ENCODE measurements at regions not wholly inside any gene's neighbourhood (a gene's known extent, or its start where the extent isn't known, plus 50 kb on each side); places are given as distances from the start of the nearest gene placed in this dataset.
"Not testable (repeated sequence)": the region's sequence is repeated elsewhere in the genome, so short reads cannot be mapped to it uniquely, and the experiment has no call there.

DNA sequence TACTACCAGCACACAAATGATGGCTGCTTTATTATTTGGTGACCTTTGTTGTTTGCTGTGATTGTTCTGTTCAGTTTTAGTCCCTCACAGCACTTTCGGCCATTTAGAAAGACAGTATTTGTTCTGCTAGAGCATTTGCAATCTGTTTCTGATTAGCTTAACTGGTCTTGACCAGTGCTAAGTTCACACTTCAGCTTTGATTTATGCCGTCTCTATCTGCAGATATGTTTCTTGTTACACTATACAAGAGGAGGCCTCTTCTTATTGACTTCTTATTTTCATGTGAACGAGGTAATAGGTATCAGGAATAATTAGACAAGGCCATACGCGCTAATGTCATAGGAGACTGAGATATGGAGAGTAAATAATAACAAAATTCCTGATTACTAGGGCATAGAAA lies 253.0 kb upstream of the PLGLB2 start:
- not testable (repeated sequence) for TF ChIP-seq EZH2 (IDR thresholded peaks at IDR 0.05; ENCODE audit: borderline replicate concordance, low read depth, low read length, severe bottlenecking); POLR2A (IDR thresholded peaks at IDR 0.05; ENCODE audit: low read depth, low read length); CTCF (IDR thresholded peaks at IDR 0.05; ENCODE audit: extremely low read depth in 1 of 2, insufficient read depth in 1 of 2, low read depth in 1 of 2, low read length in 2 of 2); MAX (IDR thresholded peaks at IDR 0.05; ENCODE audit: insufficient read depth, insufficient read length); POLR2AphosphoS5 (IDR thresholded peaks at IDR 0.05; ENCODE audit: insufficient read depth, low read depth, low read length); JUN (IDR thresholded peaks at IDR 0.05; ENCODE audit: borderline replicate concordance, insufficient read depth, insufficient read length, low read depth); MYC (IDR thresholded peaks at IDR 0.05; ENCODE audit: low read depth, low read length); GATA2 (IDR thresholded peaks at IDR 0.05; ENCODE audit: insufficient read depth, insufficient read length, low read depth, low read length)
